OCI-LY7 (cell line): ENCODE measurements at regions not wholly inside any gene's neighbourhood (a gene's known extent, or its start where the extent isn't known, plus 50 kb on each side); places are given as distances from the start of the nearest gene placed in this dataset.
A peak's percentile ranks its signal among the peaks of the same experiment; 100 is the strongest.
"Not testable (repeated sequence)": the region's sequence is repeated elsewhere in the genome, so short reads cannot be mapped to it uniquely, and the experiment has no call there.

Experiments used
- BruUV-seq: library from RNA; stranded (reverse); fragments of 400-500 nt; replicated peaks from 2 replicates; lab custom pipeline; 2021; lab: Mats Ljungman, UMichigan
- CTCF ChIA-PET: fragments of 300-600 bp; sonication (Branson Sonifier 250); formaldehyde crosslinking; loops from one replicate; lab custom pipeline; 2022; ENCODE audit warnings: antibody characterized with exemption; ENCODE audit not compliant: unreplicated experiment; lab: Charles Lee
- POLR2A ChIA-PET: fragments of 300-600 bp; sonication (Branson Sonifier 250); formaldehyde crosslinking; loops from one replicate; lab custom pipeline; 2022; ENCODE audit warnings: antibody characterized with exemption; lab: Charles Lee
- DNase-seq: peaks from one replicate; pipeline ENCODE4 v3.0.0-alpha.2; 2015; ENCODE audit warnings: low spot score
- H2AFZ ChIP-seq: fragments of 200-600 bp; sonication (generic), shearing (Covaris generic); 2 replicates; pipeline ENCODE4 v1.6.1; 2014; ENCODE audit warnings: mild to moderate bottlenecking, antibody characterized with exemption, low read length, moderate library complexity
- H3K27ac ChIP-seq: fragments of 200-600 bp; sonication (generic); 2 replicates; pipeline ENCODE4 v1.5.1; 2014; ENCODE audit warnings: mixed run types, low read depth, mild to moderate bottlenecking, moderate library complexity, low read length, inconsistent platforms; ENCODE audit not compliant: poor library complexity, severe bottlenecking
- H3K36me3 ChIP-seq: fragments of 200-600 bp; sonication (generic); 2 replicates; pipeline ENCODE4 v1.6.1; 2014; ENCODE audit warnings: mild to moderate bottlenecking, antibody characterized with exemption, low read length, moderate library complexity, mixed read lengths; ENCODE audit not compliant: insufficient read depth
- H3K4me1 ChIP-seq: fragments of 200-600 bp; sonication (generic); 2 replicates; pipeline ENCODE4 v1.5.1; 2014; ENCODE audit warnings: mild to moderate bottlenecking, low read length; ENCODE audit not compliant: insufficient read depth, poor library complexity, severe bottlenecking
- H3K4me2 ChIP-seq: fragments of 200-600 bp; sonication (generic); 2 replicates; pipeline ENCODE4 v1.6.1; 2014; ENCODE audit warnings: mild to moderate bottlenecking, low read length
- H3K4me3 ChIP-seq: fragments of 200-600 bp; sonication (generic); 2 replicates; pipeline ENCODE4 v1.5.1; 2014; ENCODE audit warnings: mild to moderate bottlenecking, low read depth, low read length; ENCODE audit not compliant: poor library complexity, severe bottlenecking
- H3K79me2 ChIP-seq: fragments of 200-600 bp; sonication (generic); 2 replicates; pipeline ENCODE4 v1.6.1; 2016; ENCODE audit warnings: low read depth, mild to moderate bottlenecking, low read length, moderate library complexity, mixed read lengths; ENCODE audit not compliant: insufficient read depth
- H3K9me2 ChIP-seq: fragments of 200-600 bp; sonication (generic); 2 replicates; pipeline ENCODE4 v1.6.1; 2016; ENCODE audit warnings: mild to moderate bottlenecking, low read length, mixed read lengths; ENCODE audit not compliant: insufficient read depth
- H3K9me3 ChIP-seq: fragments of 200-600 bp; sonication (generic); 2 replicates; pipeline ENCODE4 v1.6.1; 2014; ENCODE audit warnings: mild to moderate bottlenecking, mixed run types, low read length, mixed read lengths
- H4K20me1 ChIP-seq: fragments of 200-600 bp; sonication (generic); 2 replicates; pipeline ENCODE4 v1.6.1; 2014; ENCODE audit warnings: mild to moderate bottlenecking, antibody characterized with exemption, low read length, moderate library complexity, mixed read lengths; ENCODE audit not compliant: insufficient read depth
- CTCF ChIP-seq: fragments of 200-600 bp; sonication (generic); conservative IDR thresholded peaks from 2 replicates; pipeline ENCODE4 v1.5.1; 2014; ENCODE audit warnings: mild to moderate bottlenecking, antibody characterized with exemption, low read length, moderate library complexity, mixed read lengths
- EZH2phosphoT487 ChIP-seq: fragments of 200-600 bp; sonication (generic); IDR thresholded peaks from 2 replicates; pipeline ENCODE4 v1.6.1; 2018; ENCODE audit warnings: low read depth, borderline replicate concordance, mild to moderate bottlenecking, mixed run types, antibody characterized with exemption, low read length, moderate library complexity, mixed read lengths
- intact Hi-C: fragments of 100-400 bp; cut with micrococcal nuclease; formaldehyde crosslinking; loops from one replicate; pipeline ENCODE4 v1.10.0; 2022; ENCODE audit not compliant: unreplicated experiment

- H3K4me2 ChIP-seq = peak overlapping the region; percentile 39; the same call in 1 of the 2 replicates
- H3K79me2 ChIP-seq, H3K9me3 ChIP-seq, H4K20me1 ChIP-seq, POLR2A ChIA-PET, H3K27ac ChIP-seq, H3K4me3 ChIP-seq, H3K9me2 ChIP-seq, CTCF ChIA-PET, BruUV-seq, H3K36me3 ChIP-seq: not testable (repeated sequence)
- DNase-seq = peak; percentile 77
- TF ChIP-seq CTCF = peak; percentile 80
- peaks cover 34% of the 10 kb centered on the region for H3K4me1 ChIP-seq
- peak overlapping the region; percentile 63; the same call in 1 of the 2 replicates for H2AFZ ChIP-seq
- intact Hi-C loops = loop anchor here (2.0 to 5.0 kb wide), 2 partner anchors 1035 to 1082 kb away; no protein-coding TSS in a partner anchor
Measured at GRCh38 chr10:30726783-30727414, 97.3 kb upstream of the LYZL2 start.

GRCh38 chr10:30725661-30726060 lies 96.1 kb upstream of the LYZL2 start:
- no peak for DNase-seq
- no TSS peak for BruUV-seq
- H3K27ac ChIP-seq = no peak overlapping the region
- no peak overlapping the region for H3K4me3 ChIP-seq
- peaks cover 44% of the 10 kb centered on the region for H3K4me1 ChIP-seq
- ChIA-PET POLR2A (no interaction called here), CTCF (no interaction called here)
- H2AFZ ChIP-seq = 0 out of 2 replicates have a peak overlapping the region, but pooled peaks have one; percentile 34
- TF ChIP-seq EZH2phosphoT487 = no peak
- no peak for TF ChIP-seq CTCF
- no peaks in the 10 kb centered on the region for H3K79me2 ChIP-seq
- intact Hi-C loops = loop anchor here (2.0 to 5.0 kb wide), 2 partner anchors 1037 to 1083 kb away; no protein-coding TSS in a partner anchor
- no peak overlapping the region for H3K4me2 ChIP-seq
- no peaks in the 10 kb centered on the region for H3K9me3 ChIP-seq
- H4K20me1 ChIP-seq = no peaks in the 10 kb centered on the region
- H3K9me2 ChIP-seq = no peaks in the 10 kb centered on the region
- no peaks in the 10 kb centered on the region for H3K36me3 ChIP-seq

- TF ChIP-seq EZH2phosphoT487 (no peak), CTCF (no peak)
- H3K9me2 ChIP-seq = no peaks in the 10 kb centered on the region
- no TSS peak for BruUV-seq
- no peaks in the 10 kb centered on the region for H3K79me2 ChIP-seq
- CTCF ChIA-PET = interaction anchor here (1.5 kb wide), 1 partner anchor 37 kb away, joined by 3 read pairs; no protein-coding TSS in a partner anchor
- DNase-seq = no peak
- H3K4me1 ChIP-seq = peaks cover 58% of the 10 kb centered on the region
- H3K9me3 ChIP-seq = no peaks in the 10 kb centered on the region
- H3K4me2 ChIP-seq = no peak overlapping the region
- H4K20me1 ChIP-seq = no peaks in the 10 kb centered on the region
- no peak overlapping the region for H3K4me3 ChIP-seq
- no peak overlapping the region for H2AFZ ChIP-seq
- POLR2A ChIA-PET = interaction anchor here (1.1 kb wide), 1 partner anchor 18 kb away, joined by 6 read pairs; no protein-coding TSS in a partner anchor
- no peak overlapping the region for H3K27ac ChIP-seq
- intact Hi-C loops = no loop called here
- H3K36me3 ChIP-seq = no peaks in the 10 kb centered on the region
Measured at GRCh38 chr10:30724296-30724695, 94.7 kb upstream of the LYZL2 start.
